Fibroblast of villous mesenchyme (primary cell): ENCODE measurements at regions not wholly inside any gene's neighbourhood (a gene's known extent, or its start where the extent isn't known, plus 50 kb on each side); places are given as distances from the start of the nearest gene placed in this dataset.

Experiments used
- DNase-seq: peaks from one replicate; pipeline ENCODE4 v3.0.0-alpha.2; 2010; ENCODE audit warnings: low read depth
- H3K4me3 ChIP-seq: 2 replicates; pipeline ENCODE4 v1.5.1; 2011; ENCODE audit warnings: low read depth, mild to moderate bottlenecking, low read length
- CTCF ChIP-seq: IDR thresholded peaks from 2 replicates; pipeline ENCODE4 v1.5.1; 2012; ENCODE audit warnings: low read depth, mild to moderate bottlenecking, low read length; ENCODE audit not compliant: insufficient read depth

DNA sequence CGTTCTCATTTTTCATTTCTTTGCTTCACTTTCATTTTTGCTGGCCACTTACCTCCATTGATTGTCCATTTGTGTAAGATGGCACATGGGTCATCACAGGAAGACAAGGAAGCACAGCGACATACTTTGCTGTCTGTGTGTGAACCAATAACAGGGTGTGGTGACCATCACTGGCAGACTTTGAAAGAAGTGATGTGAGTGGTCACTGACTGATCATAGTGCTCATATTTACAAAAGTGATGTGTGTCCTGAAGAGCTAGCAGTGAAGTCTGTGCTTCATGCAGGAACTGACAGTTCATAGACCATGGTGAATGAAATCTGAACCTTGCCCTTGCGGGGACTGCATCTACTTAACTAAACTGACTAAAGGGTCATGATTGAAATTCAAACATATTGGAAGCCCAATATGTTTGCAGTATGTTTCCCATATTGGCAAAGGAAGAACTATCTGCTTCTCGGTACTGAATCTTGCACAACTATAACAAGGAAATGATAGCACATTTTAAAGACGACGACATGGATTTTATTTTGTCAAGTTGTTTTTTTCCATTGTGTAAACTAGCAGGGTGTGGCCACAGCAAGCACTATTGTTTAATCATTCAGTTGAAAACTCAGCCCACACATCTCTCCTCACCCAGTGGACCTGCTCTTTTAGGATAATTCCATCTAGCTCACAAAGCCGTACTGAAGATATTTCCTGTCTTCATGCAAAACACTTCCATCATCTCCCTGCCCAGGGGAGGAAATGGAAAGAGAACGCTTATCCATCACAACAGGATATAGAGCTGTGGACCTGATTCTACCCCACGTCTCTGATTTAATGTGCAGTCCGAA is 232.0 kb upstream of the ANKRD55 start:
- TF ChIP-seq CTCF, result no peak
- H3K4me3 ChIP-seq, result no peak overlapping the region
- DNase-seq, result peak; percentile 33

- no peak overlapping the region for H3K4me3 ChIP-seq
- TF ChIP-seq CTCF, result no peak
- no peak for DNase-seq
Observed at GRCh38 chr5:56463944-56464571, 230.9 kb upstream of the ANKRD55 start.

- no peak for DNase-seq
- no peak overlapping the region for H3K4me3 ChIP-seq
- no peak for TF ChIP-seq CTCF
Observed at GRCh38 chr5:56461584-56461983, 228.5 kb upstream of the ANKRD55 start.

DNA sequence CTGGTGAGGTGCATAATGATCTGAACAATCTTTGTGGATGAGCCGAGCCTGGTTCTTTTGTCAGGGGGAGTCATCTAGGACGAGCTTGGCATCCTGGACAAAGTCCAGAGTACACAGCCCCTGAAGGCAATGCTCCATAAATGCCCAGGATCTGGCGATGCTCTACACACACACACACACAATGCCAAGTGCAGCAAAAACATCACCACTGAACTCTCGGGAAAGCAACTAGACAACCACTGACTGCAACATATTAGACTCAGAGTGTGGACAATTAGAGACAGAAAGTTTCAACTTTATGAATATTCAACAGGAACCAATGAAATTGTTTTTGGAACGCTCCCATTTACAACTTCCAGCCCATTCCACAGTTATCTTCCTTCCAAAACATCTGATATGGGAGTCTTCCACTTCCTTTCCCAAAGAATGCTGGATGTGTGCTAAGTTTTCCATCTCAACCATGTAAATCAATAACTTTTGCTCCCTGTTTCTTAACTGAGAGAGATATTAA is 227.6 kb upstream of the ANKRD55 start:
- TF ChIP-seq CTCF, result no peak
- H3K4me3 ChIP-seq, result no peak overlapping the region
- DNase-seq, result no peak

DNA sequence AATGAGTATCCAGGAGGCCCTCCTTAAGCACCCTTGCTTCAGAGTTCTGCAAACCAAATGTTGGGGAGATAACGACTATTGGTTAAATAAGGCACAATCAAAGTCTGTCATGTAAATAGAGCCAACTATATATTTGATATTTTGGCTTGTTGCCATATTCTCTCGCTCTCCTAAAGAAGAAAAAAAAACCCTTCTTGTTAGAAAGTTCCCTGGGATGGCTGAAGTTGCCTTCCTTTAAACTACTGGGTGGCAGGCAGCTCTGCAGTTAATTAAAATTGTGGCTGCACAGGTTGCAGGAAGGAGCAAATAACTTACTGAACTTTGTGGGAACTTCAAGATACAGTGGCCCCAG is 227.0 kb upstream of the ANKRD55 start:
- TF ChIP-seq CTCF, result no peak
- DNase-seq, result no peak
- H3K4me3 ChIP-seq, result no peak overlapping the region

DNA sequence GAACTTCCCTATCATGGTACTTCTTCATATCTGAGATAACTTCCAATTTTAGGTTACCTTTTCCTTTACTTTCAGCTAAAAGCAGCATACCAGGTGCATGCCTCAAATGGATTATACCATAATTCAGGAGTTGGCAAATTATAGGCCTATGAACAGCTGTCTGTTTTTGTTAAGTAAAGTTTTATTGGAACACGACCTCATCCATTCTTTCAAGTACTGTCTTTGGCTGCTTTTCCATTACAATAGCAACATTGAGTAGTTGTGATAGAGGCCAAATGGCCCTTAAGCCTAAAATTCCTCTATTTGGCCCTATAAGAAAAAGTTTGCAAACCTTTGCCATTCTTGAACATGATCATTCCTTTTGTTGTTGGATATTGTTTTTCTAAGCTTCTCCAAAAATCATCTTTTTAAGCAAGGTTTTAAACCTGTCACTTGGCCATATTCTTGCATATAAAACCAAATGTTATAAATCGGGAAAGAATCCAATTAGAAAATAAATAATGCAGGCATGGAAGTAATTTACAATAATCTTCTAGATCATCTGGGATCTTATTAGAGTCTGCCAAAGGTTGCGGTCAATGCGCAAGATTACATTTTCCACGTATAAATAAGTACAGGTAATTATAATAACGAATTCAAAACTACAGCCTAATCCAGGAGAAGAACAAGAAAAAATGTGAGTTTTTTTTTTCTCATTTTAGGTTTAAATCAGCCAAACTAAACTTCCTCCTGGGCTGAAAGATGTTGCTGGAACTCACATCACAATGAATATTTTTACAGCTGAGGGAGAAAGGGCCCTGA is 226.5 kb upstream of the ANKRD55 start:
- TF ChIP-seq CTCF, result no peak
- no peak overlapping the region for H3K4me3 ChIP-seq
- no peak for DNase-seq
